GM19023 (cell line): ENCODE measurements at regions not wholly inside any gene's neighbourhood (a gene's known extent, or its start where the extent isn't known, plus 50 kb on each side); places are given as distances from the start of the nearest gene placed in this dataset.
"Not testable (repeated sequence)": the region's sequence is repeated elsewhere in the genome, so short reads cannot be mapped to it uniquely, and the experiment has no call there.

Experiments used
- ATAC-seq: cut with Tn5 transposase; IDR thresholded peaks from one replicate; pipeline ENCODE4 v1.9.1; 2021; ENCODE audit warnings: mild to moderate bottlenecking, moderate library complexity; ENCODE audit not compliant: unreplicated experiment

DNA sequence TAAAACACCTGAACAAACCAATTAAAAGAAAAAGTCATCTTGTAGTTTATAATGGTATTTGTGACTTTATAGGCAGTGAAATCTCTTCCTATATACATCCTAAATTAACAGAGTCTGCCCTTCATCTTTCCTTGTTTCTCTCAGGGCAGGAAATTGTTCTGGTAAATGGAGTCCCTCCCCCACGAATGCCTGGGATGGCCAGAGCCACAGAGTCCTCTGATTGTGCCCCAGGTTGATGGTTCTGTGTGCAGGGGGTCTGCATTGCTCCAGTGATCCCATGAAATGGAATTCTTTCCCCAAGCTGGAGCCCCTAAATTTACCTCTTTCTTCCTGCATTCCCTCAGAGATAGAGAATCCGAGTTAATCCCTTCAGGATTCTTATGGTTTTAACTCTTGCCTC, 155.5 kb downstream of the MTX2 start:
- ATAC-seq, result no peak

DNA sequence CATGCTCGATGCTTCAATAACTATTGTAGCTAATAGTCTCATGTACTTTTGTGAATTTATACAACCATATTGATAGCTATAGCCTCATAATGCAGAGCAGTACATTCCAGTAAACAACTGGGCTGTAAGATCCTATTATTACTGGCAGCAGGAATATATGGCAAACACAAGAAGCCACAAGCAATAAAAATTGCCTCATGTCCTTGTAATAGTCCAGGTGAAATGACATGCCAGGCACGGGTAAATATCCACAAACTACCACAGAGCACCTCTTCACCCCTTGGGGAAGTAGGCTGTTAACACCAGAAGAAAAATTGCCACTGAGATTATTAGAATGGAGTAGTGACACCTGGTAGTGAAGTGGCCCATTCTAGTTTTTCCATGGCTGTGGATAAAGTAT, 158.3 kb downstream of the MTX2 start:
- ATAC-seq, result no peak

DNA sequence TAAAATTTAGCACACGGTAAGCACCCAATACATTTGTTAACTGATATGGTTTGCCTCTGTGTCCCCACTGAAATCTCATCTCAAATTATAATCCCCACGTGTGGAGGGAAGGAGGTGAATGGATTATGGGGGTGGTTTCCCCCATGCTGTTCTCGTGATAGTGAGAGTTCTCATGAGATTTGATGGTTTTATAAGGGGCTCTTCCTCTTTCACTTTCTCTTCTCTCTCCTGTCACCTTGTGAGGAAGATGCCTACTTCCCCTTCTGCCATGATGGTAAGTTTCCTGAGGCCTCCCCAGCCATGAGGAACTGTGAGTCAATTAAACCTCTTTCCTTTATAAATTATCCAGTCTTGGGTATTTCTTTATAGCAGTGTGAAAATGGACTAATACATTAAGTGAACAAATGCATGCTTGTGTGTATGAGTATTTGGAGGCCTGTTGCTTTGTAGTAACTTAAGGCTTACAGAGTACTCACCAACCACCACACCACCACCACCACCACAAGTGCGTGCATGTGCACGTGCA, 159.8 kb downstream of the MTX2 start:
- not testable (repeated sequence) for ATAC-seq

DNA sequence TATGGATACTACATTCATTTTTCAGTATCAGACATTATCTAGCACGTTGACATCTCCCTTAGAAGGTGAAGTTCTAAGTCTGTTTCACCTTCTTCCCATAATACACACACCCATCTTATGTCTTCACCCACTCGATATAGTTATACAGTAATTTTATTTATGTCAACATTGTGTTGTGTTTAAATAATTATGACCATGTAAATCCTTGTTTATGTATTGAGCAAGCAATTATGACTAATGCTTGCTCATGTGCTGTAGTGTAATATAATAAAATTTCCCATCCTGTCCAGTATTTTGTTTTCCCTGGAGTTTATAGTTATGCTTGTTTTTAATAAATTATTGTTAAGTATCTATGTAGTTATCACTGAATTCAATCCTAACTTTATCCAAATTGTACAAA, 163.2 kb downstream of the MTX2 start:
- no peak for ATAC-seq

DNA sequence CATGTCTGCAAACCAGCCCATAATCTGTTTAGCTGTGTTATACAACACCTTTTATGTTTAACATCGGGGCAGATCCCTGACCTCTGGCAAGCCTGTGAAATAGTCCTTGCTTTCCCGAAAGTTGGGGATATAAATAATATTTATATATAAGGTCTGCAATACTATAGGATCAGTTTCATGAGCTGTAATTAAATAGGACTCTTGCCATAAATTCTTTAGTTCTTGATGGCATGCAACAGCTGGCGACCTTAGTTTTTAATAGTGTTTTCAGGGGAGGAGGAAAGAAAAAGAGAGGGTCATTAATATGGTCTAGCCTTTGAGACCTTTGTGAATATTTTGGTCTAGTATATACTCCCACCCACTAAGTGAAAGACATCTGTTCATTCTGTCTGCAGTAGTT, 166.5 kb downstream of the MTX2 start:
- ATAC-seq, result no peak

DNA sequence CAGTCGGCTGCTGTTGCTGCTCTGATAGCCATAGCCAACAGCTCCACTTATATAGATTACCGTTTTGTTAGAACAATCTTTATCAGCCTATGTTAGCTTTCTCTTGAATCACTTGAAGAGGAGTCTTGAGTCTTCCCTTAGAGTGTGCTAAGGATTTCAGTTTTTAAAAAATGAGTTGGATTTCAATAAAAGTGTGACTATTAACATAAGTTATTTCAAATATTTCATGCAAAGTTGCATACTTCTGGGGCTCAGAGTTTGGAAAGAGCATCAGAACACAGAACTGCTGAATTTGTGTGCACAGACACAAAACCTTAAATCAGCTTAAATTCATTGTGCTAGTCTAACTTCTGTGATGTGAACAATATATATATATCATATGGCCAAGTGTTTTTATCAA, 174.7 kb downstream of the MTX2 start:
- no peak for ATAC-seq

DNA sequence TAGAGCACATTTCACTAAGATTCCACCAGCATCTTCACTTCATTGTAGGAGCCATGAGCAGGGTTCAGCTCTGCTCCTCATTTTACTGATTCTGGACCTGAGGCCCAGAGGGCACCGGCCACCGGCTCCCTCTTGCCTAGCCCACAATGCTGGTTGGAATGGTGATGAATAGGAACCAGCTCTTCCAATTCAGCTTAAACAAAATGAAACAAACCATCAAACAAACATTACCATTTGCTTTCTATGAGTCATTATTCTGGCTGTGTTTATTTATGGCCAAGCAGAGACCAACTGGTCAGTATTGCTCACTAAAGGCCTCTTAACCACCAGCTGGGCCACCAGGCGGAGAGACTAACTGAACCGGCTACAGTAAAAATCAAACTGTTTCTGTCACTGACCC, 176.7 kb downstream of the MTX2 start:
- ATAC-seq, result no peak

GRCh38 chr2:176446718-176447414, 177.6 kb downstream of the MTX2 start:
- ATAC-seq, result no peak

DNA sequence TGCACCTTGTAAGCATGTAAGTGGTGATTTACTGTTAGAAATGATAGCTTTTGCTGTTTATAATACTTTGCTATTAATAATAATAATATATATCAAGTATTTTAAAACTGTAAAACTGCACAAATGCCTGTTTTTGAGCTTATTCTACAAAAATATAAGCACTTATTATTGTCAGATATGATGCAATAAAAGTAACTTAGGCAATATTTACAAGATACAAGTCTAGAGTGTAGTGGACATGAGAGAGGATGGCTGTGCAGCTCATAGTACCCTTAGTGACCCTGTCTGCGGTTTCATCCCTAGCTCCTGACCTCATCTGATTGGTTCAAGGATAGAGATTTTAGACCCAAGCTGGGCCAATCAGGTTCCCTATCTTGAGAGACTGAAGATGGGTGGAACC, 178.4 kb downstream of the MTX2 start:
- no peak for ATAC-seq

GRCh38 chr2:176449852-176450251, 180.6 kb downstream of the MTX2 start:
- no peak for ATAC-seq

DNA sequence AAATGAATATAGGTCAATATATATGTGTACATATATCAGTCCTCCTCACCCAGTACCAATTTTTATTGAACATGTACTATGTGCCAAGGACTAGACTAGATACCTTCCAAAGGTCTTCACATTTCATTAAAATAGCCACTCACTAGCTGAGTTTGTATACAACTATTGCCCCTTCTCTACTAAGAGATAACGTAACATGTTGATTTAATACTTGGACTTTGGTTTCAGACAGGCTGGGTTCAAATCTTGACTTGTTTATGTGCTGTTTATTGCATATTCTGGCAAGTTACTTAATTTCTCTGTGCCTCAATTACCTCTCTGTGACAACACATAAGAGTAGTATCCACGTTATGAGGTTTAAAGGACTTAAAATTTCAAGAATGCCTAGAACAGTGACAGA, 184.5 kb downstream of the MTX2 start:
- no peak for ATAC-seq

- peak; percentile 57 for ATAC-seq
Measured at GRCh38 chr2:176454893-176455815, 185.9 kb downstream of the MTX2 start.

- no peak for ATAC-seq
Measured at GRCh38 chr2:176455816-176456291, 186.6 kb downstream of the MTX2 start.

GRCh38 chr2:176457481-176457880, 188.2 kb downstream of the MTX2 start:
- ATAC-seq, result no peak

DNA sequence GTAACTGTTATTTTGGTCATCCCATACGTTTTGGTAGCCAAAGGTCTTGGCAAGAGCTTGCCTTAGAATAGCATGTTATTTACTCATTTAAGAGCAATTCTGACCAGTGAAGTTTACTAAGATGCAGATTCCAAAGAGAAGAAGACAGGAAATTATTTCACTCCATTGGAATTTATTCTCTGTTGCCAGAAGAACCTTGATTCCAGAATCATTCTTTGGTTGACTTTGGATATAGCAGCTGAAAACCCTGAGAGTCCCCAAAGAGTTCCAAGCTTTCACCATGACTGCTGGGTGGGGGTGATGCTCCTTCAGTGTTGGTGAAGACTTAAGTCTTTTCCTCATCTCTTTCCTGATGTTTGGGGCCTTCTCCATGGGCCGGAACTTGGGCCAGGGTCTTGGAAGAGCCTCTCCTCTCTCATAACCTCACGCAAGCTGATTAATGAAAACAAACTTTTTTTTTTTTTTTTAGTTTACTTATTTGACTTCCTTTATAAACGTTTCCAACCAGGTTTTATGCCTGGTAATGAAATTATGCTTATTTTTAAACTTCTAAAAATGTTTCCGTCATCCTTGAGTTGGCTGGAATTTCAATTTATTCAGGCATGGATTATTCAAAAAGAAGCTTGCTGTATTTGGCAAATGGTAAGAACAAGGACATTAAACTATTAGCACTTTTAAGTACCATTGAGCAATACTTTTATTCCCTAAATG, 192.0 kb downstream of the MTX2 start:
- ATAC-seq, result no peak

- ATAC-seq, result no peak
Measured at GRCh38 chr2:176461809-176462670, 192.8 kb downstream of the MTX2 start.

GRCh38 chr2:176463546-176463945, 194.3 kb downstream of the MTX2 start:
- ATAC-seq, result no peak

GRCh38 chr2:176464886-176465564, 195.8 kb downstream of the MTX2 start:
- ATAC-seq, result no peak

DNA sequence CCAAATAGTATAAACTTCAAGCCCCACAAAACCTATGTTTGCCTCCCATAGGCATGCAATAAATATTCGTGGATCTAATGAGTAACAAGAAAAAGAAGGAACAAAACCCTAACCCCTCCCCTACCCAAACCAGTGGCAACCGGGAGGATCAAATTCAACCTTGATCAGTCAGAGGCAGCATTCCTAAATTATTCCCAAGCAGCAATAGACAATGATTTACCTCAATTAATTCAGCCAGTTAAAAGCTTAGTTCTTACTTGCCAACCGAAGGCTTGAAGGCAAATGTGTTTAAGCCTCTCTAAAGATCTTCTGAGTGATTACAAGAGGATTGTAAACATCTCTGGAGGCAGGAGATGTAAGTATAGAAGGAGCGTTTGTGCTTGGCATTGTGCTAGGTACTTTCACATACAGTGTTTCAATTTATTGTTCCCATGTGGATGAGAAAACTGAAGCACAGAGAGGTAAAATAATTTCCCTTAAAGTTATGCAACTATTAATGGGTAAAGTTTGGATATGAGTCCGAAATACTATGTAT, 197.7 kb downstream of the MTX2 start:
- no peak for ATAC-seq
